H1 (cell line): ENCODE measurements at regions not wholly inside any gene's neighbourhood (a gene's known extent, or its start where the extent isn't known, plus 50 kb on each side); places are given as distances from the start of the nearest gene placed in this dataset.

Experiments used
- CTCF ChIA-PET: fragments of 300-600 bp; sonication (Branson Sonifier 250); formaldehyde crosslinking; loops from one replicate; lab custom pipeline; 2021; ENCODE audit not compliant: partially characterized antibody; lab: Charles Lee
- POLR2A ChIA-PET: fragments of 300-600 bp; sonication (Branson Sonifier 250); formaldehyde crosslinking; loops from one replicate; lab custom pipeline; 2021; ENCODE audit warnings: inconsistent platforms; ENCODE audit not compliant: partially characterized antibody; lab: Charles Lee
- DNase-seq, 2 experiments: peaks; one replicate each; pipeline versions ENCODE4 v3.0.0 to v3.0.0-alpha.2; 2010 to 2022; ENCODE audit warnings: low spot score in 2 of 2, low read depth in 1 of 2, mixed read lengths in 1 of 2
- FAIRE-seq: peaks from 2 replicates; lab custom pipeline; 2011; peaks lifted over from hg19 to GRCh38; lab: Jason Lieb, UNC
- H2AFZ ChIP-seq: 2 replicates; pipeline ENCODE4 v1.8.1; 2012; ENCODE audit warnings: low read length, inconsistent platforms
- H2AK5ac ChIP-seq: 2 replicates; pipeline ENCODE4 v1.6.1; 2013; ENCODE audit warnings: low read depth, low read length
- H2BK120ac ChIP-seq: replicated peaks from 2 replicates; pipeline ENCODE3; 2013; ENCODE audit warnings: low read depth, low read length, inconsistent platforms
- H2BK12ac ChIP-seq: 2 replicates; pipeline ENCODE4 v1.6.1; 2013; ENCODE audit warnings: low read depth, low read length
- H2BK15ac ChIP-seq: 2 replicates; pipeline ENCODE4 v1.6.1; 2013; ENCODE audit warnings: low read length
- H2BK20ac ChIP-seq: 2 replicates; pipeline ENCODE4 v1.6.1; 2013; ENCODE audit warnings: low read length
- H2BK5ac ChIP-seq: 2 replicates; pipeline ENCODE4 v1.6.1; 2013; ENCODE audit warnings: low read depth, low read length
- H3K14ac ChIP-seq: 2 replicates; pipeline ENCODE4 v1.6.1; 2013; ENCODE audit warnings: inconsistent platforms; ENCODE audit not compliant: insufficient read length
- H3K18ac ChIP-seq: 2 replicates; pipeline ENCODE4 v1.6.1; 2013; ENCODE audit warnings: low read length; ENCODE audit errors: extremely low read depth
- H3K23ac ChIP-seq: 2 replicates; pipeline ENCODE4 v1.6.1; 2013; ENCODE audit warnings: inconsistent platforms; ENCODE audit not compliant: insufficient read length
- H3K23me2 ChIP-seq: 2 replicates; pipeline ENCODE4 v1.6.1; 2013; ENCODE audit warnings: low read depth, low read length
- H3K27ac ChIP-seq: 2 replicates; pipeline ENCODE4 v1.6.1; 2011; ENCODE audit warnings: low read depth, low read length, inconsistent platforms
- H3K27me3 ChIP-seq, 4 experiments: replicated peaks in 1 of 4; 1 replicate in 1 of 4; 2 replicates in 3 of 4; pipeline versions ENCODE4 v1.6.1 to v1.8.1; 2011 to 2013; ENCODE audit warnings: low read length in 3 of 4, mild to moderate bottlenecking in 3 of 4, inconsistent platforms in 2 of 4, mixed read lengths in 2 of 4, moderate library complexity in 1 of 4; ENCODE audit not compliant: control insufficient read depth in 3 of 4, insufficient read depth in 3 of 4; ENCODE audit errors: extremely low read depth in 1 of 4
- H3K36me3 ChIP-seq, 4 experiments: 2 replicates each; pipeline versions ENCODE4 v1.6.1 to v1.8.1; 2011 to 2013; ENCODE audit warnings: mild to moderate bottlenecking in 4 of 4, low read length in 3 of 4, moderate library complexity in 2 of 4, control low read depth in 1 of 4, inconsistent platforms in 1 of 4; ENCODE audit not compliant: insufficient read depth in 4 of 4, control insufficient read depth in 2 of 4
- H3K4ac ChIP-seq: replicated peaks from 2 replicates; pipeline ENCODE3; 2013; ENCODE audit warnings: low read length, low read depth, mixed read lengths, inconsistent platforms; ENCODE audit not compliant: insufficient read length
- H3K4me1 ChIP-seq, 4 experiments: replicated peaks in 1 of 4; 1 replicate in 1 of 4; 2 replicates in 3 of 4; pipeline versions ENCODE4 v1.6.1 to v1.8.1; 2011 to 2013; ENCODE audit warnings: low read length in 3 of 4, inconsistent platforms in 2 of 4, mixed read lengths in 1 of 4; ENCODE audit not compliant: insufficient read depth in 4 of 4, control insufficient read depth in 3 of 4
- H3K4me2 ChIP-seq, 2 experiments: 2 replicates each; pipeline versions ENCODE4 v1.6.1 to v1.8.1; 2011 to 2013; ENCODE audit warnings: low read depth in 2 of 2, low read length in 2 of 2, control low read depth in 1 of 2, inconsistent platforms in 1 of 2, mild to moderate bottlenecking in 1 of 2; ENCODE audit not compliant: insufficient read depth in 1 of 2
- H3K4me3 ChIP-seq, 4 experiments: fragments of 200-600, 300-600 bp in 1 of 4; sonication (generic), shearing (Covaris generic), sonication (Bioruptor Twin) in 1 of 4; 2 replicates each; pipeline versions ENCODE4 v1.5.1 to v1.8.1; 2011 to 2016; ENCODE audit warnings: low read length in 4 of 4, low read depth in 3 of 4, control low read depth in 2 of 4, inconsistent platforms in 2 of 4, mild to moderate bottlenecking in 2 of 4, mixed read lengths in 1 of 4, moderate library complexity in 1 of 4; ENCODE audit not compliant: insufficient read depth in 2 of 4; ENCODE audit errors: extremely low read depth in 1 of 4
- H3K56ac ChIP-seq: replicated peaks from 2 replicates; pipeline ENCODE3; 2013; ENCODE audit warnings: low read depth, mild to moderate bottlenecking, mixed read lengths, low read length, inconsistent platforms; ENCODE audit not compliant: insufficient read length
- H3K79me1 ChIP-seq: 2 replicates; pipeline ENCODE4 v1.6.1; 2013; ENCODE audit warnings: low read depth, low read length, control low read depth
- H3K79me2 ChIP-seq, 2 experiments: 2 replicates each; pipeline versions ENCODE4 v1.6.1 to v1.8.1; 2012 to 2013; ENCODE audit warnings: low read length in 2 of 2, mild to moderate bottlenecking in 2 of 2, inconsistent platforms in 1 of 2; ENCODE audit not compliant: insufficient read depth in 2 of 2, control insufficient read depth in 1 of 2
- H3K9ac ChIP-seq, 4 experiments: replicated peaks in 1 of 4; 1 replicate in 1 of 4; 2 replicates in 3 of 4; pipeline versions ENCODE4 v1.6.1 to v1.8.1; 2011 to 2013; ENCODE audit warnings: low read depth in 3 of 4, low read length in 3 of 4, control low read depth in 2 of 4, mild to moderate bottlenecking in 2 of 4, moderate library complexity in 2 of 4, inconsistent platforms in 1 of 4; ENCODE audit errors: extremely low read depth in 1 of 4
- H3K9me3 ChIP-seq, 2 experiments: 2 replicates each; pipeline versions ENCODE4 v1.6.1 to v1.8.1; 2012 to 2013; ENCODE audit warnings: mild to moderate bottlenecking in 2 of 2, moderate library complexity in 2 of 2, control low read depth in 1 of 2, inconsistent platforms in 1 of 2, low read depth in 1 of 2, low read length in 1 of 2, mixed read lengths in 1 of 2; ENCODE audit not compliant: insufficient read depth in 2 of 2
- H4K20me1 ChIP-seq, 2 experiments: replicated peaks in 1 of 2; 2 replicates each; pipeline versions ENCODE3 to v1.8.1; 2011 to 2013; ENCODE audit warnings: inconsistent platforms in 2 of 2, low read length in 2 of 2, mild to moderate bottlenecking in 1 of 2; ENCODE audit not compliant: insufficient read depth in 2 of 2, control insufficient read depth in 1 of 2
- H4K5ac ChIP-seq: 2 replicates; pipeline ENCODE4 v1.6.1; 2013; ENCODE audit warnings: low read length, low read depth, mixed read lengths, inconsistent platforms; ENCODE audit not compliant: insufficient read length
- H4K8ac ChIP-seq: 2 replicates; pipeline ENCODE4 v1.8.0; 2013; ENCODE audit warnings: mild to moderate bottlenecking, moderate library complexity, low read length, inconsistent platforms; ENCODE audit not compliant: insufficient read depth; ENCODE audit errors: extremely low read depth
- H4K91ac ChIP-seq: replicated peaks from 2 replicates; pipeline ENCODE3; 2013; ENCODE audit warnings: low read length, mixed read lengths, inconsistent platforms; ENCODE audit not compliant: insufficient read length
- EP300 ChIP-seq, 2 experiments: IDR thresholded peaks; 1 replicate in 1 of 2; 2 replicates in 1 of 2; pipeline ENCODE4 v1.6.1; 2011 to 2012; ENCODE audit warnings: low read depth in 2 of 2, low read length in 2 of 2, mild to moderate bottlenecking in 2 of 2, borderline replicate concordance in 1 of 2, inconsistent platforms in 1 of 2, moderate library complexity in 1 of 2
- GABPA ChIP-seq: IDR thresholded peaks from 2 replicates; pipeline ENCODE4 v1.6.1; 2011; ENCODE audit warnings: mild to moderate bottlenecking, low read length, moderate library complexity, borderline replicate concordance; ENCODE audit not compliant: insufficient read depth
- PHF8 ChIP-seq: fragments of 200-600 bp; sonication (generic); conservative IDR thresholded peaks from 2 replicates; pipeline ENCODE4 v1.7.1; 2012; ENCODE audit warnings: low read depth, mild to moderate bottlenecking, inconsistent platforms, low read length, moderate library complexity
- YY1 ChIP-seq: IDR thresholded peaks from 2 replicates; pipeline ENCODE4 v1.6.1; 2011; ENCODE audit warnings: low read depth, mild to moderate bottlenecking, low read length

- H3K9me3 ChIP-seq = peaks cover 4 to 5% of the 10 kb centered on the region in 2 experiments; a peak in 1 of 4 replicates
- no peak overlapping the region for H3K9ac ChIP-seq
- POLR2A ChIA-PET = no interaction called here
- H3K4me3 ChIP-seq = no peak overlapping the region
- H2AFZ ChIP-seq = no peak overlapping the region
- no peaks in the 10 kb centered on the region for H3K27me3 ChIP-seq
- no peak overlapping the region for H4K8ac ChIP-seq
- no peaks in the 10 kb centered on the region for H3K79me1 ChIP-seq
- H3K23me2 ChIP-seq = no peaks in the 10 kb centered on the region
- no peak for FAIRE-seq
- DNase-seq = no peak
- H3K4ac ChIP-seq = no peak overlapping the region
- no peaks in the 10 kb centered on the region for H3K4me1 ChIP-seq
- H4K5ac ChIP-seq = no peak overlapping the region
- CTCF ChIA-PET = interaction anchor here (0.9 kb wide), 1 partner anchor 8 kb away, joined by 4 read pairs; no protein-coding TSS in a partner anchor
- no peak overlapping the region for H4K91ac ChIP-seq
- H2BK20ac ChIP-seq = no peak overlapping the region
- H3K18ac ChIP-seq = no peak overlapping the region
- no peaks in the 10 kb centered on the region for H3K79me2 ChIP-seq
- no peak overlapping the region for H2BK5ac ChIP-seq
- no peak overlapping the region for H3K14ac ChIP-seq
- H3K56ac ChIP-seq = no peak overlapping the region
- no peak overlapping the region for H3K4me2 ChIP-seq
- no peaks in the 10 kb centered on the region for H3K36me3 ChIP-seq
- no peaks in the 10 kb centered on the region for H4K20me1 ChIP-seq
- H2AK5ac ChIP-seq = no peak overlapping the region
- H3K27ac ChIP-seq = no peak overlapping the region
- H2BK12ac ChIP-seq = no peak overlapping the region
- H2BK15ac ChIP-seq = no peak overlapping the region
- H3K23ac ChIP-seq = no peak overlapping the region
- H2BK120ac ChIP-seq = no peak overlapping the region
- no peak for TF ChIP-seq GABPA
- no peak for TF ChIP-seq EP300 (IDR thresholded peaks at IDR 0.05; ENCODE audit: borderline replicate concordance in 1 of 2, low read depth in 2 of 2, low read length in 2 of 2)
- no peak for TF ChIP-seq YY1
- TF ChIP-seq PHF8 = no peak
Observed at GRCh38 chr10:64731016-64731415, 1209.8 kb downstream of the REEP3 start.
